Upper lobe of left lung (tissue), 4 donors: ENCODE measurements at regions not wholly inside any gene's neighbourhood (a gene's known extent, or its start where the extent isn't known, plus 50 kb on each side); places are given as distances from the start of the nearest gene placed in this dataset.
"Not testable (repeated sequence)": the region's sequence is repeated elsewhere in the genome, so short reads cannot be mapped to it uniquely, and the experiment has no call there.

Experiments used
- EP300 ChIP-seq, 4 donors: sonication (generic); formaldehyde crosslinking; IDR thresholded peaks; one replicate each; pipeline ENCODE4 v1.5.1; 2017; ENCODE audit warnings: antibody characterized with exemption in 4 of 4, control low read depth in 2 of 4
- POLR2A ChIP-seq, 4 donors: fragments of 450-650 bp; IDR thresholded peaks; one replicate each; pipeline ENCODE4 v1.5.1; 2016 to 2017; ENCODE audit warnings: antibody characterized with exemption in 4 of 4, mild to moderate bottlenecking in 2 of 4
- POLR2AphosphoS5 ChIP-seq, 2 donors: sonication (generic); formaldehyde crosslinking; IDR thresholded peaks; one replicate each; pipeline ENCODE4 v1.5.1; 2017; ENCODE audit warnings: antibody characterized with exemption in 2 of 2
- TF ChIP-seq, protein P1 (sequence below), 6 experiments: fragments of 450-650 bp in 4 of 6; fragments of 200-600 bp in 2 of 6; sonication (generic) in 2 of 6; IDR thresholded peaks; one replicate each; pipeline ENCODE4 v1.5.1; 2016 to 2019; ENCODE audit warnings: antibody characterized with exemption in 6 of 6

DNA sequence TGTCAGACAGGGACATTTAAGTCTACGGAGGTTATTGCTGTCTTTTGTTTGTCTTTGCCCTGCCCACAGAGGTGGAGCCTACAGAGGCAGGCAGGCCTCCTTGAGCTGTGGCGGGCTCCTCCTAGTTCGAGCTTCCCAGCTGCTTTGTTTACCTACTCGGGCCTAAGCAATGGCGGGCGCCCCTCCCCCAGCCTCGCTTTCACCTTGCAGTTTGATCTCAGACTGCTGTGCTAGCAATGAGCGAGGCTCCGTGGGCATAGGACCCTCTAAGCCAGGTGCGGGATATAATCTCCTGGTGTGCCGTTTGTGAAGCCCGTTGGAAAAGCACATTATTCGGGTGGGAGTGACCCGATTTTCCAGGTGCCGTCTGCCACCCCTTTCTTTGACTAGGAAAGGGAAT, 125.0 kb downstream of the PRL start:
- TF ChIP-seq POLR2AphosphoS5, POLR2A, EP300 (IDR thresholded peaks at IDR 0.05): not testable (repeated sequence)
- TF ChIP-seq, protein P1, sequence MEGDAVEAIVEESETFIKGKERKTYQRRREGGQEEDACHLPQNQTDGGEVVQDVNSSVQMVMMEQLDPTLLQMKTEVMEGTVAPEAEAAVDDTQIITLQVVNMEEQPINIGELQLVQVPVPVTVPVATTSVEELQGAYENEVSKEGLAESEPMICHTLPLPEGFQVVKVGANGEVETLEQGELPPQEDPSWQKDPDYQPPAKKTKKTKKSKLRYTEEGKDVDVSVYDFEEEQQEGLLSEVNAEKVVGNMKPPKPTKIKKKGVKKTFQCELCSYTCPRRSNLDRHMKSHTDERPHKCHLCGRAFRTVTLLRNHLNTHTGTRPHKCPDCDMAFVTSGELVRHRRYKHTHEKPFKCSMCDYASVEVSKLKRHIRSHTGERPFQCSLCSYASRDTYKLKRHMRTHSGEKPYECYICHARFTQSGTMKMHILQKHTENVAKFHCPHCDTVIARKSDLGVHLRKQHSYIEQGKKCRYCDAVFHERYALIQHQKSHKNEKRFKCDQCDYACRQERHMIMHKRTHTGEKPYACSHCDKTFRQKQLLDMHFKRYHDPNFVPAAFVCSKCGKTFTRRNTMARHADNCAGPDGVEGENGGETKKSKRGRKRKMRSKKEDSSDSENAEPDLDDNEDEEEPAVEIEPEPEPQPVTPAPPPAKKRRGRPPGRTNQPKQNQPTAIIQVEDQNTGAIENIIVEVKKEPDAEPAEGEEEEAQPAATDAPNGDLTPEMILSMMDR (IDR thresholded peaks at IDR 0.05): not testable (repeated sequence)
